Ishikawa (cell line): ENCODE measurements at regions not wholly inside any gene's neighbourhood (a gene's known extent, or its start where the extent isn't known, plus 50 kb on each side); places are given as distances from the start of the nearest gene placed in this dataset.

Experiments used
- CEBPB ChIP-seq: IDR thresholded peaks from 2 replicates; pipeline ENCODE4 v1.6.1; 2012
- CREB1 ChIP-seq: IDR thresholded peaks from 2 replicates; pipeline ENCODE4 v1.6.1; 2012; ENCODE audit warnings: low read depth
- EGR1 ChIP-seq: IDR thresholded peaks from 2 replicates; pipeline ENCODE4 v1.6.1; 2012
- EP300 ChIP-seq: IDR thresholded peaks from 2 replicates; pipeline ENCODE4 v1.6.1; 2012; ENCODE audit warnings: borderline replicate concordance
- FOXM1 ChIP-seq: IDR thresholded peaks from 2 replicates; pipeline ENCODE4 v1.6.1; 2012; ENCODE audit warnings: low read depth, borderline replicate concordance
- MAX ChIP-seq: IDR thresholded peaks from 2 replicates; pipeline ENCODE4 v1.6.1; 2012
- NFIC ChIP-seq: IDR thresholded peaks from 2 replicates; pipeline ENCODE4 v1.6.1; 2012
- RAD21 ChIP-seq: IDR thresholded peaks from 2 replicates; pipeline ENCODE4 v1.6.1; 2012; ENCODE audit warnings: low read depth
- REST ChIP-seq: IDR thresholded peaks from 2 replicates; pipeline ENCODE4 v1.6.1; 2012; ENCODE audit warnings: low read depth, mild to moderate bottlenecking
- TAF1 ChIP-seq: IDR thresholded peaks from 2 replicates; pipeline ENCODE4 v1.6.1; 2012; ENCODE audit warnings: low read depth, mild to moderate bottlenecking
- TCF12 ChIP-seq: IDR thresholded peaks from 2 replicates; pipeline ENCODE4 v1.6.1; 2012; ENCODE audit warnings: low read depth
- TEAD4 ChIP-seq: IDR thresholded peaks from 2 replicates; pipeline ENCODE4 v1.6.1; 2012
- USF1 ChIP-seq: IDR thresholded peaks from 2 replicates; pipeline ENCODE4 v1.6.1; 2012
- YY1 ChIP-seq: IDR thresholded peaks from 2 replicates; pipeline ENCODE4 v1.6.1; 2012; ENCODE audit warnings: low read depth
- ZBTB7A ChIP-seq: IDR thresholded peaks from 2 replicates; pipeline ENCODE4 v1.6.1; 2012; ENCODE audit warnings: low read depth

GRCh38 chr14:104355101-104356019 is 217.0 kb downstream of the KIF26A start:
- TF ChIP-seq NFIC (no peak), YY1 (no peak), RAD21 (no peak), USF1 (no peak), ZBTB7A (no peak), CREB1 (no peak), MAX (no peak), FOXM1 (no peak), TCF12 (no peak), CEBPB (no peak), TAF1 (no peak), EP300 (no peak), EGR1 (no peak), REST (no peak), TEAD4 (no peak)

- no peak for TF ChIP-seq FOXM1
- no peak for TF ChIP-seq TEAD4
- no peak for TF ChIP-seq TCF12
- no peak for TF ChIP-seq REST
- TF ChIP-seq YY1: no peak
- TF ChIP-seq CEBPB: no peak
- TF ChIP-seq EP300: no peak
- no peak for TF ChIP-seq USF1
- no peak for TF ChIP-seq MAX
- no peak for TF ChIP-seq RAD21
- no peak for TF ChIP-seq TAF1
- TF ChIP-seq ZBTB7A: no peak
- TF ChIP-seq NFIC: no peak
- TF ChIP-seq CREB1: no peak
Observed at GRCh38 chr14:104356020-104356737, 217.8 kb downstream of the KIF26A start.

GRCh38 chr14:104356738-104357688 is 218.6 kb downstream of the KIF26A start:
- TF ChIP-seq ZBTB7A (no peak), CREB1 (no peak), CEBPB (no peak), FOXM1 (no peak), USF1 (no peak), TCF12 (no peak), TAF1 (no peak), NFIC (no peak), REST (no peak), RAD21 (no peak), MAX (no peak), EGR1 (no peak), TEAD4 (no peak), YY1 (no peak), EP300 (no peak)
